OCI-LY7 (cell line): ENCODE measurements at regions not wholly inside any gene's neighbourhood (a gene's known extent, or its start where the extent isn't known, plus 50 kb on each side); places are given as distances from the start of the nearest gene placed in this dataset.

Experiments used
- BruUV-seq: library from RNA; stranded (reverse); fragments of 400-500 nt; replicated peaks from 2 replicates; lab custom pipeline; 2021; lab: Mats Ljungman, UMichigan
- CTCF ChIA-PET: fragments of 300-600 bp; sonication (Branson Sonifier 250); formaldehyde crosslinking; loops from one replicate; lab custom pipeline; 2022; ENCODE audit warnings: antibody characterized with exemption; ENCODE audit not compliant: unreplicated experiment; lab: Charles Lee
- POLR2A ChIA-PET: fragments of 300-600 bp; sonication (Branson Sonifier 250); formaldehyde crosslinking; loops from one replicate; lab custom pipeline; 2022; ENCODE audit warnings: antibody characterized with exemption; lab: Charles Lee
- DNase-seq: peaks from one replicate; pipeline ENCODE4 v3.0.0-alpha.2; 2015; ENCODE audit warnings: low spot score
- H2AFZ ChIP-seq: fragments of 200-600 bp; sonication (generic), shearing (Covaris generic); 2 replicates; pipeline ENCODE4 v1.6.1; 2014; ENCODE audit warnings: mild to moderate bottlenecking, antibody characterized with exemption, low read length, moderate library complexity
- H3K27ac ChIP-seq: fragments of 200-600 bp; sonication (generic); 2 replicates; pipeline ENCODE4 v1.5.1; 2014; ENCODE audit warnings: mixed run types, low read depth, mild to moderate bottlenecking, moderate library complexity, low read length, inconsistent platforms; ENCODE audit not compliant: poor library complexity, severe bottlenecking
- H3K36me3 ChIP-seq: fragments of 200-600 bp; sonication (generic); 2 replicates; pipeline ENCODE4 v1.6.1; 2014; ENCODE audit warnings: mild to moderate bottlenecking, antibody characterized with exemption, low read length, moderate library complexity, mixed read lengths; ENCODE audit not compliant: insufficient read depth
- H3K4me1 ChIP-seq: fragments of 200-600 bp; sonication (generic); 2 replicates; pipeline ENCODE4 v1.5.1; 2014; ENCODE audit warnings: mild to moderate bottlenecking, low read length; ENCODE audit not compliant: insufficient read depth, poor library complexity, severe bottlenecking
- H3K4me2 ChIP-seq: fragments of 200-600 bp; sonication (generic); 2 replicates; pipeline ENCODE4 v1.6.1; 2014; ENCODE audit warnings: mild to moderate bottlenecking, low read length
- H3K4me3 ChIP-seq: fragments of 200-600 bp; sonication (generic); 2 replicates; pipeline ENCODE4 v1.5.1; 2014; ENCODE audit warnings: mild to moderate bottlenecking, low read depth, low read length; ENCODE audit not compliant: poor library complexity, severe bottlenecking
- H3K79me2 ChIP-seq: fragments of 200-600 bp; sonication (generic); 2 replicates; pipeline ENCODE4 v1.6.1; 2016; ENCODE audit warnings: low read depth, mild to moderate bottlenecking, low read length, moderate library complexity, mixed read lengths; ENCODE audit not compliant: insufficient read depth
- H3K9me2 ChIP-seq: fragments of 200-600 bp; sonication (generic); 2 replicates; pipeline ENCODE4 v1.6.1; 2016; ENCODE audit warnings: mild to moderate bottlenecking, low read length, mixed read lengths; ENCODE audit not compliant: insufficient read depth
- H3K9me3 ChIP-seq: fragments of 200-600 bp; sonication (generic); 2 replicates; pipeline ENCODE4 v1.6.1; 2014; ENCODE audit warnings: mild to moderate bottlenecking, mixed run types, low read length, mixed read lengths
- H4K20me1 ChIP-seq: fragments of 200-600 bp; sonication (generic); 2 replicates; pipeline ENCODE4 v1.6.1; 2014; ENCODE audit warnings: mild to moderate bottlenecking, antibody characterized with exemption, low read length, moderate library complexity, mixed read lengths; ENCODE audit not compliant: insufficient read depth
- CTCF ChIP-seq: fragments of 200-600 bp; sonication (generic); conservative IDR thresholded peaks from 2 replicates; pipeline ENCODE4 v1.5.1; 2014; ENCODE audit warnings: mild to moderate bottlenecking, antibody characterized with exemption, low read length, moderate library complexity, mixed read lengths
- EZH2phosphoT487 ChIP-seq: fragments of 200-600 bp; sonication (generic); IDR thresholded peaks from 2 replicates; pipeline ENCODE4 v1.6.1; 2018; ENCODE audit warnings: low read depth, borderline replicate concordance, mild to moderate bottlenecking, mixed run types, antibody characterized with exemption, low read length, moderate library complexity, mixed read lengths
- intact Hi-C: fragments of 100-400 bp; cut with micrococcal nuclease; formaldehyde crosslinking; loops from one replicate; pipeline ENCODE4 v1.10.0; 2022; ENCODE audit not compliant: unreplicated experiment

GRCh38 chr3:117160176-117160575, 450.6 kb downstream of the TUSC7 start:
- Histone ChIP-seq H2AFZ (no peak overlapping the region), H3K4me3 (no peak overlapping the region), H4K20me1 (no peaks in the 10 kb centered on the region), H3K36me3 (no peaks in the 10 kb centered on the region), H3K79me2 (no peaks in the 10 kb centered on the region), H3K27ac (no peak overlapping the region), H3K9me3 (no peaks in the 10 kb centered on the region), H3K4me2 (no peak overlapping the region), H3K4me1 (no peaks in the 10 kb centered on the region), H3K9me2 (no peaks in the 10 kb centered on the region)
- TF ChIP-seq EZH2phosphoT487 (no peak), CTCF (no peak)
- no TSS peak for BruUV-seq
- no peak for DNase-seq
- intact Hi-C loops, result no loop called here
- CTCF ChIA-PET, result no interaction called here
- POLR2A ChIA-PET, result no interaction called here

GRCh38 chr3:117161816-117162215, 452.2 kb downstream of the TUSC7 start:
- Histone ChIP-seq H3K4me3 (no peak overlapping the region), H2AFZ (no peak overlapping the region), H4K20me1 (no peaks in the 10 kb centered on the region), H3K27ac (no peak overlapping the region), H3K9me2 (no peaks in the 10 kb centered on the region), H3K9me3 (no peaks in the 10 kb centered on the region), H3K36me3 (no peaks in the 10 kb centered on the region), H3K4me2 (no peak overlapping the region), H3K4me1 (no peaks in the 10 kb centered on the region), H3K79me2 (no peaks in the 10 kb centered on the region)
- DNase-seq, result no peak
- ChIA-PET CTCF (no interaction called here), POLR2A (interaction anchor here (0.7 to 1.6 kb wide), 2 partner anchors 9 to 1690 kb away, joined by 3 to 4 read pairs; no protein-coding TSS in a partner anchor)
- intact Hi-C loops, result no loop called here
- BruUV-seq, result no TSS peak
- TF ChIP-seq EZH2phosphoT487 (no peak), CTCF (no peak)

- Histone ChIP-seq H2AFZ (no peak overlapping the region), H3K4me3 (no peak overlapping the region), H3K9me2 (no peaks in the 10 kb centered on the region), H3K36me3 (no peaks in the 10 kb centered on the region), H3K4me1 (no peaks in the 10 kb centered on the region), H4K20me1 (no peaks in the 10 kb centered on the region), H3K79me2 (no peaks in the 10 kb centered on the region), H3K4me2 (no peak overlapping the region), H3K9me3 (no peaks in the 10 kb centered on the region), H3K27ac (no peak overlapping the region)
- POLR2A ChIA-PET, result no interaction called here
- BruUV-seq, result no TSS peak
- TF ChIP-seq EZH2phosphoT487, result no peak
- no peak for TF ChIP-seq CTCF
- intact Hi-C loops, result no loop called here
- DNase-seq, result no peak
- CTCF ChIA-PET, result interaction anchor here (1.3 kb wide), 1 partner anchor 12 kb away, joined by 6 read pairs; no protein-coding TSS in a partner anchor
Observed at GRCh38 chr3:117165176-117165575, 455.6 kb downstream of the TUSC7 start.
